GM19467 (cell line): ENCODE measurements at regions not wholly inside any gene's neighbourhood (a gene's known extent, or its start where the extent isn't known, plus 50 kb on each side); places are given as distances from the start of the nearest gene placed in this dataset.

ENCODE experiments used
- ATAC-seq: cut with Tn5 transposase; IDR thresholded peaks from one replicate; pipeline ENCODE4 v1.9.1; 2021; ENCODE audit warnings: mild to moderate bottlenecking, moderate library complexity; ENCODE audit not compliant: unreplicated experiment

DNA sequence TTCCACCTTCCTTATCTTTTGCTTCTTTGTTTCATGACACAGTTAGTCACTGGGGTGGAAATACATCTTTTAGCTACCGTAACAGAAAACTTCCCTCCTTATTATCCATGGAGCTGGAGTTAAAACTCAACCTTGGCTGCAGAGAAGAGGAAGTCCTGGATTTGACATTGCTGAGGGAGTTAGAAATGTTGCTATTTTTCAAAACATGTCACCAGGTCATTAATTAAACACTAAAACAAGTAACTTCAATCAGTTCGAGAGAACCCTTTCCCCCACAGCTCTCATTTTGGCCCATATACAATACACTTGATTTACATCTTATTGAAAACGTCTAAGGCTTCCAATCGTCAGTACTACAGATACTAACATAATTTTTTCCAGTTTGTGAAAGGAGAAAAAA, 237.9 kb upstream of the CD180 start:
- no peak for ATAC-seq

DNA sequence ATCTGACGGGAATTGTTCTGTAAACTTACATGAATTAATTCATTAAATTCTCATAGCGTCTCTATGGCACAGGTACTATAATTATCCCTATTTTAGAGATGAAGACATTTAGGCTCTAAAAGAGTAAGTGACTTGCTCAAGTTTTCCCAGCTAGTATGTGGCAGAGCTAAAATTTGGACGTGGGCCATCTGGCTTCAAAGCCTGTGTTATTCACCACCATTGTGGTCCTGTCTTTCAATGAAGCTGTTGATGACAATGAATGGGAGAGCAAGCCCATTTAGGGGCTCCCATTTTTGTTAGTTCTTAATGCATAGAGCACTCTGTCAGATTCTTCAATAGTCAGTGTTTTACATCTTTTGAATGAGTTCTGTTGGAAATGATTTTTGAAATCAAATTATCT, 236.0 kb upstream of the CD180 start:
- ATAC-seq, result no peak

DNA sequence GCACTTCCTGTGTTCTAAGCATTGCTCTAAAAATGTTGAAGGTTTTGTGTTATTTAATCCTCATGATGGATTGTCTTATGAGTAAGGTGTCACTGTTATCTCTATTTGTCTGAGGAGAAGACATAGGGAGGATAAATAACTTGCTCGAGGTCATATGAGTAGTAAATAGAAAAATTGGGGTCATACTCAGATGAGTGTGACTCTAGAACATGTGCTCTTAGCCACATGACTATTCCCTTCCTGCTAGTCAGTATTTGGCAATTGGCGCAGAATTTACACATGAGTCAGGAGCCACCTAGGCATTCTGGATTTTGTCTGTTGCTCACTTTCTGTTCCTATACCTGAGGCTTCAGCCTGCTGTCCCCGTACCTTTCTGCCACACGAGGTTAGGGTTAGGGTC, 234.6 kb upstream of the CD180 start:
- ATAC-seq, result no peak

DNA sequence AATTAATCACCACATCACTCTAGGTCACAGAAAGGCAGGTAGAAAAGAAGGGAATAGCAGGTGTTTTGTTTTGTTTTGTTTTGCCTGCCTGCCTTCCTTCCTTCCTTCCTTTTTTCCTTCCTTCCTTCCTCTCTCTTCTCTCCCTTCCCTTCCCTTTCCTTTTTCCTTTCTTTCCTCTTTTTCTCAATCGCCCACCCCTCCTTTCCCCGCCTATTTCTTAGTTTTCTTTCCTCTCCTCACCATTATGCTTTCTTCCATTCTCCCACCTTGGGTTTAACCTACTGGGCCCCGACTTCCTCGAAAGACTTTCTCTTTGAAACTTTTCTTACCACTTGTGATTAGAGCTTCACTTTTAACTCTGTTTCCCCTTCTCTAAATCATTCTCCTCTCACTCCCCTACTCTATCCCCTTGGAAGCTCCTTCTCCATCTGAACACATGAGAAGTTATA, 231.3 kb upstream of the CD180 start:
- ATAC-seq, result no peak

DNA sequence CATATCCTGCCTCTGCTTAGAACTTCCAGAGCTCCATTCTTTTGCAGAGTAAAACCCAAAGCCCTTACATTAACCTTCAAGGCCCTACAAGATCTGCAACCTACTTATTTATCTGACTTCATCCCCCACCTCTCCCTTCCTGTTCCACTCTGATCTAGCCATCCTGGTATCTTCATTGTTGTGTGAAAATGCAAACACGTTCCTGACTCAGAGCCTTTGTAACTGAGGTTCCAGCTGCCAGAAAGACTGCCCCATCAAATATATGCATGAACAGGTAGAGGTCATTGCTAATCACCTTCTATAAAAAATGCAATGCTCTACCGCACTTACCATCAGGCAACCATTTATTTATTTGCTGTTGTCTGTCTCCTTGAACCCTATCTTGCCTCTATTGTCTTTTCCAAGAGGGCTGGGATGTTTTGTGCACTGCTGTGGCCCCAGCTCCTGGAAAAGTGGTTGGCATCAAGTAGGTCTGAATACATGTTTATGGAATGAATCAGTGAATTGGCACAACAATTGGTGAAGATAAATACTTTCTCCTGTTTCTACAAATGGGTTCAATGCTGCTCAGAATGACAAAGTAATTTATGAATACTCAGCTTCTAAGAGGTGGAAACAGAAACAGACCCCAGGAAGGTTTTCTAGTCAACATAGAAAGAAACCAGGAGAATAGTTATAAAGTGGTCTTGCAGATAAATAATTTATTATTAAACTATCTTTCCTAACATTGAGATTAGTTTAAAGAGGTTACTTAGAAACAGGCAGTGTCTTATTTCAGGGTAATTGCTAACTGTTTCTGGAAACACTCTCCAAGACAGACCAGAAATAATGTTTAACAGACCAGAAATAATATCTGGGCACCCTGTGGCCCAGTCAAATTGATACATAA, 230.6 kb upstream of the CD180 start:
- no peak for ATAC-seq

DNA sequence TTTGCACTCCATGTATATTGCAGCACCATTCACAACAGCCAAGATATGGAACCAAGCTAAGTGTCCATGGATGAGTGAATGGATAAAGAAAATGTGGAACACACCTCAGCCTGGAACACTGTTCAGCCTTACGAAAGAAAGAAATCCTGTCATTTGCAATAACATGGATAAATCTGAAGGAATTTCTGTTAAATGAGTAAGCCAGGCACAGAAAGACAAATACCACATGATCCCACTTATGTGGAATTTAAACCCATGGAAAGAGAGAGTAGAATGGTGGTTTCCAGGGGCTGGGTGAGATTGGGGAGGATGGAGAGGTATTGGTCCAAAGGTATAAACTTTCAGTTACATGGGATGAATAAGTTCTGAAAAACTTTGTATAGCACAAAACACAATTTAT, 228.9 kb upstream of the CD180 start:
- no peak for ATAC-seq

DNA sequence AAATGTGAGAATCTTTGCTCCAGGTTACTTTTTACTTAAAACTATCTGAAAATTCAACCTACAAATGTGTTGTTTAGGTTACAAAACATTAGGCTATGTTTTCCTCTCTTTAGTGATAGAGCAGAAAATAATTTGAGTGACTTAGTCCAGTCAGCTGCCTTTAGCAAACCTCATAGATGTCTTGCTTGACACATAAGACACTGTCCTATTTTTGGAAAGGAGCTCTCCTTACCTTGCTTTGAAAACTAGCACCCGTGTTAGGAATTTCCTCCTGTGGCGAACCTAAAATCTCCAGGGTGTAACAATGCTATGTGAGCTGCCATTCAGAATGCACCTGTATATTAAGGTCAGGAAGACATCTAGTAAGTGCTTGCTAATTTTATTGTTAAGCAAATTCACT, 221.2 kb upstream of the CD180 start:
- ATAC-seq, result no peak

DNA sequence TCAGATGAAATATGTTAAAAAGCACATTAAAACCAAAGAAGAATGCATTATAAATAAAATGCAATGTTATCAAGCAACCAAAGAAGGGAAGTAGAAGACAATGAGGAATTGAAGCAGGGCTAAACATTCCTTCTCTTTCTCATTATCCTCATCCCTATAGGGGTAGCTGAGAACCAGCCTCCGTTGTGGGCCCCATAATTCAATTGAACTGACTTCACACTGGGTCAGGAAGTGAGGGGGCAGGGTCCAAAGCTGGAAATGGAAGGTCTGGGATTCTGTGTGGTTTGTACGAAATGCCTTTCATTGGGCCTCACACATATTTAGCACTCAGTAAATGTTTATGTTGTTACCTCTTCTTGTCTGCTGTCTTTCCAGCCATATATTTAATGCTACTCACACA, 220.4 kb upstream of the CD180 start:
- no peak for ATAC-seq

DNA sequence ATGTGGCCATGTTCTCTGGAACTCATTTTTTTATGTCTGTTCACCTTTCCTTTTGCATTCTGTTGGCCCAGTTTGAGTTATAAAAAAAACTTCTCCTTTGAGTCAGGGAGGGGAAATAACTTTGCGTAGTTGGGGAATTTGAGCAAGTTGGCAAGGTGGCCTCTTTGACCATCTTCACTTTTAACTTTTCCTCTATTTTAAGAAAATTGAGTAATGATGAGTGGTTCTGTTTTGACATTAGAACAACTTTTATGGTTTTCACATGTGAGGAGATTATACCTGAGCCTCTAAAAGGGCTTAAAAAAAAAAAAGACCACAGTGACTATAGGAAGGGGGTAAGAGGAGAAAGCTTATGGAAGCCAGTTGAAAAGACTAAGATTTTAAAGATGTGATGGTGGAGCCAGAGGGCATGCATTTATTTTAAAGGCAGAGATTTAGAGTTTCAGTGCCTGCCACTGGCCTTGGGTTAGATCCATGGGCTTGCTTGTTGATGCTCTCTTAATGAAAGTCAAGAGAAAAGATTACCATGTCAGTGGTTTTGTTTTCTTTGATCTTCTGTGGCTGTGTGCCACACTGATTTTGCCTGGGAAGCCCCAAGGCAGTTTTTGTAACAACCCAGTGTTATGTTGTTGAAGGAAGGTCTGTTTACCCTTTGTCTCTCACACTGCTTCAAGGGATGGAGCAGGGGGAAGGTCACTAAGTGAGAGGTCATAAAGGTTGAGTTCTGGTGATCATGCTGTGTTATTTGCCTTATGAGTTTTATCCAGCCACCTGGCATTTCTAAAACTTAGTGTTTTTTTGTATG, 219.7 kb upstream of the CD180 start:
- ATAC-seq, result no peak

DNA sequence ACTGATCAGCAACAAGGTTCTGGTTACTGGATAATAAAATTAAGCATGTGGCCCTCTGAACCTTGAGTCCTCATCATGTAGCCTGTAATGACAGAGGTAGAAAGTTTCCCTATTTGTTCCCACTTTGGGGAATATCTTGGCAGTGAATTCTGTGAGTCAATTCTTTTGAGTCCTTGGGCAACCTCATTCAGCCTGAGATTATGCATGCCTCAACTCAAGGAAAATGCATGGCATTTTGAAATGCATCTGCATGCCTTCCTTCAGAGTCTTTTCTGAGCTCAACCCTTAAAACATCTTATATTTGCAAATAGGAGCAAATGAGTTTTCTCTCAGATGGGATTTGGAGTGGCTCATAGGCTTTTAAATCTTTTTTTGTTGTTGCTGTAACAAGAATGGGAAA, 218.1 kb upstream of the CD180 start:
- ATAC-seq, result no peak

DNA sequence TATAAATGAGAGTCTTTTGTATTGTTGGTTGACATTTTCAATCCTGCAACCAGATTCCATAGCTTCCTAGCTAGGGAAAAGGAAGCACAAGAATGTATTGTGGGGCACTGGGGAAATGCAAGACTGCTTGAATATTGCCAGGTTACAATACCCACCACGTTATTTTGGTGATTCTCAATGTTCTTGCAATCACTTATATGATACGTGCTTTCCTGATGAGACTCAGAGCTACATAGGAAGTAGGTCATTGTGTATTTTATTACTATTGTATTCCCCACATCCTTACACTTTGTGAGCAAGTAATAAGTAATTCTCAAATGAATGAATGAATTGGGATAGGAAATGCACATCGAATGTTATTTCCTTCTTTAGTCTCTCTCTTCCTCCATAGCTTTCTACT, 217.1 kb upstream of the CD180 start:
- no peak for ATAC-seq

DNA sequence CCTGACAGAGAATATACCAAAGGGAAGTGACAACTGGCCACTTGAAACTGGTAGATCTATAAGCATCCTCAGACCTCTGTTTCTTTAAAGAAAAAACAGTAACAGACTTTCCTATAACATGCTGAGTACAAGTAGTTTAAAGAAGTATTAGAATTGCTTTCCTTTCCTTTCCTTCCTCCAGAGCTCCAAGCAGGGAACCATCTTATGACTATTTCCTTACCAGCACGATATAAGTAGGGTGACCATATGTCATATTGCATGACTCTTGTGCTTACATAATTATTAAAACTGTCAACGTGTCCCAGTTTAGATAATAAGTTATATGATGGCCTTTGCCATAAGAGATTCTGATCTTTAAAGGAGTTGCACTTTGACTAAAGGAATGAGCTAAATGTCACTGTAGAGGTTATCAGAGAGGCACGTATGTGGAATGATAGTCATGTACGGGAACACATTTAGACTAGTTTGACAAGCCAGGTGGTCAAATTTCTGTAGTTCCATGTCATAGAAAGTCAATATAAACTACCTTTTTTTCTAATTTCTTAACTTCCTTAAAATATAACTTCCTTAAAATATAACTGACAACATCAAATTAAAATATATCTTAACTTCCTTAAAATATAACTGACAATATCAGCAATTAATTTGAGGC, 212.7 kb upstream of the CD180 start:
- ATAC-seq, result no peak

DNA sequence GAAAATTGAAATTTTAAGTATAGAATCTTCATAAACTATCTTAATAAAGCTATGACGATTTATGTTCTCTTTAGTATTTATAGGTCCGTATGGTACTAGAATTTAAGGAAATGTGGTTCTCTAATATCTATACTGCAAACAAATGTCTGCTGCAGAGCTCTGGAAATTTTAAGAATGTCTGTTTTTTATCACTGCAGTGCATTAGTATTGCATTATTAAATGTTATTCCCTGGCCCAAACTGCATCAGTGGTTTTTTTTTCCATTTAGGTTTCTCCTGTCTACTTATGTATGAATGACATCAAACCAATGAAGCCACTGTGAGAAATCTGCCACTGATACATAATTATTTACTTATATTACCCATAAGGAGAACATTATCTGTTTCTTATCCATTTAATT, 211.4 kb upstream of the CD180 start:
- no peak for ATAC-seq

DNA sequence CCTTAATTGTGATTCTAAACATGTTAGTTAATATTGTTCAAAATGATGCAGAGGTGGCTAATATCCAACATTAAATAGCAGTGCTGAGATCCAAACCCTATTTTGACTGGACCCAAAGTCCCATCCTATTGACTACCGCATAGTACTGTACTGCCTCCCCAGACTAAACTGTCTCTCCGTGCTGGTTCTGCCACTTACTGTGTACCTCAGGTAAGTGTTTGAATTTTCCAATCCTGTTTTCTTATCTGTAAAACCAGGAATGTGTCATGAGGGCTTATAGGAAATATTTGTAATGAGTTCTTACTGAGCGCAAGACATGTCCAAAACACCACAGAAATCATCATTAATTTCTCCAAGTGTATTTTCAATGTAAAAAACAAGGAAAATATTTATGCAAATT, 209.2 kb upstream of the CD180 start:
- no peak for ATAC-seq

DNA sequence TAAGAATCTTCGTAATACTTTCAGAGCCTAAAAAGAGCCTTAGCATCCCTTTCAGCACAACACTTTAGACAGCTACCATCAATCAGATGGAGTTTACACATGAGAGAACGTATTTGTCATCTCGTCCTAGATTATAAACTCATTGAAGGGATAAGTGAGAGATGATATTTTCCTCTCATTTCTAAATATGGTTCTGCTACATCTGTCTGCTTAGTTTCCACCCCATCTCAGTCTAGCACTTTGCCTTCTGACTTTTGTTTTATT, 208.4 kb upstream of the CD180 start:
- no peak for ATAC-seq

DNA sequence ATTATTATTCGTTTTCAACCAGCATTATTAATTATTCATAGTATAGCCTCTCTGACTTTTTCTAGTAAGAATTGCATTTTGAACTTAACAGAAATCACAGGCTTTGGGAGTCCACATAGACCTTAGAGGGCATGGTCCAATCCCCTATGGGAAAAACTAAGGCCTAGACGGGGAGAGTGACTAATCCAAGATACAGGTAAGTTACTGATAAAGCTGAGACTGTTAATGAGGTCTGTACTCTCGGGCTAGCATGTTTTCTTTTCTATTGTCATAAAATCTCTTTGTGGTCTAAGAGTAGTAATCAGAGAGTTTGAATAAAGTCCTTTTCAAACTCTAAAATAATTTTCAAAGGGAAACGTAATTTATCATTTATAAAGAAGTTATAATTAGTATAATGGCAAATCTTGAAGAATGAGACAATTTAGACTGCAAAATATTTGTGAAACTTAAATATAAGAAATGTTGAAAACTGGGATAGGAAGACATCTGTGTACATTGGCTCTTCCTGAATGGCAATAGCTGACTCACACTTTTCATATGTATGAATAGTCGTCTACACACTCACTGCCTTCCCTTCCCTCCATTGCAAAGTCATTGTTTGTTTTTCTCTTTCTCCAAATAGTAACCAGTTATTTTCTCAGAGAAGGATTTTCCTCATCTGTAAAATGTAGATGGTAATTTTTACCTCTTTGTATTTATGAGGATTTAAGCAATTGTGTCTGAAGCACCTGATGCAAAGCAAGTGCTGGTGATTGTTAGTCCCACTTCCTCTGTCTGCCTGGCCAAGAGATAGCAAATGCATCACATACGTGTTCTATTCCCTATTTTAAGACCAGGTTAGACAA, 207.9 kb upstream of the CD180 start:
- ATAC-seq, result no peak

DNA sequence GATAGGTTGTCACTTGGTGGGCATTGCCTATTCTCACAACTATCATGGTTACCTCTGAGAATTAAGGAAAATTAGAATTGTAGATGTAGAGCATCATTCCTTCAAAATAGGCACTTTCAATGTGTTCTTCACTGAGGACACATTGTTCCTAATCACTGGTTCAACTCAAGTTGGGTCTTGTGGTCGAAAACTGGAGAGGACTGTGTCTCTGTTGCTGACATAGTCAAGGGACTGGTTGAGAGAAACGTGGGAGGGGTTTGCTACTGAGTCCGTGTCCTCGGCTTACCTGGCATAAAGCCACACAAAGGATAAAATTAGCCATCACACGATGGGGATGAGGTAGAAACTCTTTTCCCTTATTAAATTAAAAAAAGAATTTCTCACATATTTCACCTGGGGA, 205.9 kb upstream of the CD180 start:
- no peak for ATAC-seq

DNA sequence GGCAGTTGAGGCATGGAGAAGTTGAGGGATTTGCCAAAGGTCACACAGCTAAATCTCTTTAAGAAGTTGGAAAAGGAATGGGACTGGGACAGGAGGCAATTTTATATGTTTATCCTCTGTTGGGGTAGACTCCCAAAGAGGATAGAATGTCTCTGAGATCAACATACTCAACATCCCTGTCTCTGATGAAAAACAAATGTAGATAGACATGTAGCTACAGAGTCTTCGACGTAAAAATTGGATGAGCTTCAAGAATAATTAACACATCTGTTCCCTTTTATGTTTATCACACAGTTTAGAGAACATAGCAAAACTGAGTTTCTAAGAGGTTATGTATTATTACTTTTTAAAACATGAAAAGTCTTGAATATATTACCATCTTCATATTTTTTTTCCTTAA, 204.6 kb upstream of the CD180 start:
- no peak for ATAC-seq

DNA sequence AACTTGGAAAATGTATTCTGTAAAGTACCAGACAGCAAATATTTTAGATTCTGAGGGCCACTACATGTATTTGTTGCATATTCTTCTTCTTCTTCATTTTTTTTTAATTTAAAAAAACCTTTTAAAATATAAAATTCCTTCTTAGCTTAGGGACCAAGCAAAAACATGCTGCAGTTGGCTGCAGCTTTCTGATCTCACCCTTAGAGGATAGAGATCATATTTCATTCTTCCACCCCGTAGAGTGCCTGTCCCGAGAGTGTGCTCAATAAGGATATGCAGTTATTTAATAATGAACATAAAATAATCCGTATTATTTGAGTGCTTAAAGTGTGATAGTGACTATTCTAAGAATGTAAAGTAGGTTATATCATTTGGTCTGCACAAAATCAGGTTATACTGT, 204.2 kb upstream of the CD180 start:
- ATAC-seq, result no peak

DNA sequence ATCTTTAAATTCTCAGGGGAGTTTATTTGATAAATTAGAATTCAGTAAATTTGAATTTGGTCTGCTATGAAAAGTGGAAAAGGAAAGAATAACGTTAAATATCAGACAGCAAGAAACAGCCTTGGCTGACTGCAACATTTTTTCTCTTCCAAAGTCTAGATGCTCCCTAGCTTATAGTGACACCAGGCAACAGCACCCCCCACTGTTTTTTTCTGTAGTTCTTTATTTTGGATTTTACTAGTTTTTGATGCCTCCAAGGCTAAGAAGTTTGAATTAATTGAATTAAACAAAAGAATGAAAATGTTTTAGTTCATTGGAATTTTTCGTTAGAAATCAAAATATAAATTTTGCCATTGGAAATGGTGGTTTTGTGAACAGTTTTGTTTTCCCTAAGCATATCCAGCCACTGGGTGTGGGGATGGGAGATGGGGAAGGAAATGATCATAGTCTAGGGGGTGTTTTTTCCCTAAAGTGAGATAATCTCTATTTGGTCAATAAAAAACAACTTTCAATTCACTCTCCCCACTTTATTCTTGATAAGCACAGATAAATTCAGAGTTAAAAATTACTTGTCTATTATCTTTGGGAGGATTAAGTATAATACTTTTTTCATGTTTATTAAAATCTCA, 199.3 kb upstream of the CD180 start:
- no peak for ATAC-seq

DNA sequence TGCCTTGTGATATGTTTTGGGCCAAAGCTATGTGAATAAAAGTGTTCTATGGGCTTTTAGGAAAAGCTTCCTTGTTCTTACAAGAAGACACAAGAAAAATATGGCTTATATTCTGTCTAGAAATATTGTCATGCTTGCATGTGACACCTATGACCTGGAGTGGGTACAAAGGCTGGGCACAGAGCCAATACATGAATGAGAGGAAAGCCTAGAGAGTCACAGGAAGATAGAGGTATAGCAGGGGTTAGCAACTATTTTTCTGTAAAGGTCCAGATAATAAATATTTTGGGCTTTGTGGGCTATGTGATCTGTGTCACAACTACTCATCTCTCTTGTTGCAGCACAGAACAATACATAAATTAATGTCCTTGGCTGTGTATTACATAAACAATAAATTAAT, 196.6 kb upstream of the CD180 start:
- ATAC-seq, result no peak
